A549 (cell line): ENCODE measurements at regions not wholly inside any gene's neighbourhood (a gene's known extent, or its start where the extent isn't known, plus 50 kb on each side); places are given as distances from the start of the nearest gene placed in this dataset.

Experiments
- ATAC-seq, 2 experiments: fragments of 200-7000 bp in 1 of 2; fragments of >200 bp in 1 of 2; cut with Nextera tagmentation in 1 of 2; cut with Tn5 transposase in 1 of 2; 3 replicates each; pipeline versions ENCODE4 v1.8.0 to v1.9.1; 2018 to 2020; ENCODE audit warnings: mild to moderate bottlenecking in 1 of 2, moderate library complexity in 1 of 2
- CTCF ChIA-PET: fragments of 300-600 bp; sonication (Branson Sonifier 250); formaldehyde crosslinking; extraction: SDS; loops from one replicate; lab custom pipeline; 2021; ENCODE audit warnings: antibody characterized with exemption, inconsistent platforms; lab: Yijun Ruan, JAX
- POLR2A ChIA-PET: fragments of 350-600 bp; formaldehyde crosslinking; extraction: SDS; loops from one replicate; lab custom pipeline; 2021; ENCODE audit warnings: antibody characterized with exemption, inconsistent platforms; lab: Yijun Ruan, JAX
- DNase-seq, 2 experiments: peaks; one replicate each; pipeline versions ENCODE4 v3.0.0 to v3.0.0-alpha.2; 2011 to 2016; ENCODE audit warnings: low read depth in 1 of 2, low spot score in 1 of 2
- FAIRE-seq: peaks from 2 replicates; lab custom pipeline; 2011; peaks lifted over from hg19 to GRCh38; lab: Jason Lieb, UNC
- H3K27ac ChIP-seq, 2 experiments: fragments of >200 bp; sonication (Bioruptor Twin); formaldehyde crosslinking; 3 replicates each; pipeline ENCODE4 v1.5.1; 2016 to 2017
- H3K4me1 ChIP-seq: fragments of >200 bp; sonication (Bioruptor Twin); formaldehyde crosslinking; 3 replicates; pipeline ENCODE4 v1.6.1; 2016
- H3K4me2 ChIP-seq: fragments of >200 bp; sonication (Bioruptor Twin); formaldehyde crosslinking; 3 replicates; pipeline ENCODE4 v1.6.1; 2016
- H3K4me3 ChIP-seq: fragments of >200 bp; sonication (Bioruptor Twin); formaldehyde crosslinking; 3 replicates; pipeline ENCODE4 v1.5.1; 2016
- H3K9me3 ChIP-seq: fragments of >200 bp; sonication (Bioruptor Twin); formaldehyde crosslinking; 3 replicates; pipeline ENCODE4 v1.6.1; 2016
- CBX2 ChIP-seq: fragments of 200-600 bp; sonication (generic); IDR thresholded peaks from 2 replicates; pipeline ENCODE4 v1.6.1; 2016; ENCODE audit warnings: low read depth, mild to moderate bottlenecking, borderline replicate concordance
- CBX8 ChIP-seq: fragments of 200-600 bp; sonication (generic); IDR thresholded peaks from 2 replicates; pipeline ENCODE4 v1.6.1; 2016
- CHD2 ChIP-seq: fragments of 150-350 bp; IDR thresholded peaks from 2 replicates; pipeline ENCODE4 v1.6.1; 2014; ENCODE audit warnings: low read length; ENCODE audit not compliant: partially characterized antibody
- CHD4 ChIP-seq: fragments of 200-600 bp; sonication (generic); IDR thresholded peaks from 2 replicates; pipeline ENCODE4 v1.6.1; 2016; ENCODE audit warnings: antibody characterized with exemption, mild to moderate bottlenecking, borderline replicate concordance
- EHF ChIP-seq: fragments of 250-450 bp; sonication (Bioruptor Pico); IDR thresholded peaks from 2 replicates; pipeline ENCODE4 v1.5.0; 2020; ENCODE audit warnings: mild to moderate bottlenecking
- EP300 ChIP-seq, 2 experiments: fragments of >200 bp; sonication (Bioruptor Twin); formaldehyde crosslinking; IDR thresholded peaks; 2 replicates in 1 of 2; 3 replicates in 1 of 2; pipeline ENCODE4 v1.6.1; 2016 to 2017
- FOXS1 ChIP-seq: fragments of 250-450 bp; sonication (Bioruptor Pico); IDR thresholded peaks from 2 replicates; pipeline ENCODE4 v1.5.0; 2020; ENCODE audit warnings: mild to moderate bottlenecking, moderate library complexity
- HDAC2 ChIP-seq: fragments of 200-600 bp; sonication (generic); IDR thresholded peaks from 2 replicates; pipeline ENCODE4 v1.6.1; 2016
- HEYL ChIP-seq: fragments of 250-450 bp; sonication (Bioruptor Pico); IDR thresholded peaks from 2 replicates; pipeline ENCODE4 v1.8.0; 2021; ENCODE audit warnings: mild to moderate bottlenecking, moderate library complexity
- HOXB5 ChIP-seq: fragments of 250-450 bp; sonication (Bioruptor Pico); IDR thresholded peaks from 2 replicates; pipeline ENCODE4 v1.5.0; 2020; ENCODE audit warnings: mild to moderate bottlenecking, moderate library complexity
- JUN ChIP-seq, 2 experiments: fragments of >200 bp; sonication (Bioruptor Twin); formaldehyde crosslinking; IDR thresholded peaks; 2 replicates in 1 of 2; 3 replicates in 1 of 2; pipeline ENCODE4 v1.6.1; 2016 to 2017
- JUNB ChIP-seq: fragments of >200 bp; sonication (Bioruptor Twin); formaldehyde crosslinking; IDR thresholded peaks from 2 replicates; pipeline ENCODE4 v1.6.1; 2016
- MAFK ChIP-seq: fragments of 450-650 bp; IDR thresholded peaks from 2 replicates; pipeline ENCODE4 v1.6.1; 2014; ENCODE audit not compliant: partially characterized antibody
- MAZ ChIP-seq: fragments of 150-350 bp; IDR thresholded peaks from 2 replicates; pipeline ENCODE4 v1.6.1; 2014; ENCODE audit warnings: antibody characterized with exemption, low read depth, low read length, borderline replicate concordance
- MYC ChIP-seq: IDR thresholded peaks from 2 replicates; pipeline ENCODE4 v1.6.1; 2012; ENCODE audit warnings: mild to moderate bottlenecking, inconsistent platforms, low read length, improper control_type of control experiment, borderline replicate concordance
- NFE2L2 ChIP-seq: fragments of 150-350 bp; conservative IDR thresholded peaks from 2 replicates; pipeline ENCODE4 v1.6.1; 2014; ENCODE audit warnings: low read length
- NPAS2 ChIP-seq: fragments of 250-450 bp; sonication (Bioruptor Pico); IDR thresholded peaks from 2 replicates; pipeline ENCODE4 v1.8.0; 2022; ENCODE audit warnings: mild to moderate bottlenecking, moderate library complexity, borderline replicate concordance
- POLR2A ChIP-seq: IDR thresholded peaks from 2 replicates; pipeline ENCODE4 v1.6.1; 2012; ENCODE audit warnings: mild to moderate bottlenecking, low read length
- POLR2AphosphoS2 ChIP-seq: conservative IDR thresholded peaks from 2 replicates; pipeline ENCODE4 v1.6.1; 2012; ENCODE audit warnings: low read length, improper control_type of control experiment, inconsistent platforms
- RAD21 ChIP-seq, 2 experiments: fragments of >200 bp in 1 of 2; sonication (Bioruptor Twin) in 1 of 2; formaldehyde crosslinking in 1 of 2; IDR thresholded peaks in 1 of 2; conservative IDR thresholded peaks in 1 of 2; 2 replicates in 1 of 2; 3 replicates in 1 of 2; pipeline ENCODE4 v1.6.1; 2012 to 2018; ENCODE audit warnings: inconsistent platforms in 1 of 2
- TFCP2L1 ChIP-seq: fragments of 250-450 bp; sonication (Bioruptor Pico); IDR thresholded peaks from 2 replicates; pipeline ENCODE4 v1.5.0; 2021; ENCODE audit warnings: mild to moderate bottlenecking
- ZC3H11A ChIP-seq: fragments of 450-650 bp; IDR thresholded peaks from 2 replicates; pipeline ENCODE4 v1.6.1; 2014; ENCODE audit warnings: antibody characterized with exemption, mild to moderate bottlenecking
- ZSCAN20 ChIP-seq: fragments of 250-450 bp; sonication (Bioruptor Pico); IDR thresholded peaks from 2 replicates; pipeline ENCODE4 v1.8.0; 2022; ENCODE audit warnings: mild to moderate bottlenecking, moderate library complexity
- WGBS: methylation state at CpG from one replicate; pipeline ENCODE4 v1.1.6; 2017; ENCODE audit errors: missing lambda C conversion rate; 5-methylcytosine and 5-hydroxymethylcytosine counted together
- TF ChIP-seq, protein P1 (sequence below): fragments of 250-450 bp; sonication (Bioruptor Pico); IDR thresholded peaks from 2 replicates; pipeline ENCODE4 v1.5.0; 2021; ENCODE audit warnings: mild to moderate bottlenecking, moderate library complexity, borderline replicate concordance
- TF ChIP-seq, protein P2 (sequence below): fragments of 450-650 bp; IDR thresholded peaks from 2 replicates; pipeline ENCODE4 v1.6.1; 2014; ENCODE audit warnings: antibody characterized with exemption
- TF ChIP-seq, protein P3 (sequence below): IDR thresholded peaks from 2 replicates; pipeline ENCODE4 v1.6.1; 2012
- TF ChIP-seq, protein P4 (sequence below): fragments of 200-600 bp; sonication (generic); IDR thresholded peaks from 2 replicates; pipeline ENCODE4 v1.6.1; 2016; ENCODE audit warnings: antibody characterized with exemption, mild to moderate bottlenecking, moderate library complexity
- TF ChIP-seq, protein P5 (sequence below): IDR thresholded peaks from 2 replicates; pipeline ENCODE4 v1.6.1; 2012
- TF ChIP-seq, protein P6 (sequence below): fragments of >200 bp; sonication (Bioruptor Twin); formaldehyde crosslinking; IDR thresholded peaks from 2 replicates; pipeline ENCODE4 v1.6.1; 2016
- TF ChIP-seq, protein P7 (sequence below): IDR thresholded peaks from 2 replicates; pipeline ENCODE4 v1.6.1; 2012; ENCODE audit warnings: low read depth, borderline replicate concordance

DNA sequence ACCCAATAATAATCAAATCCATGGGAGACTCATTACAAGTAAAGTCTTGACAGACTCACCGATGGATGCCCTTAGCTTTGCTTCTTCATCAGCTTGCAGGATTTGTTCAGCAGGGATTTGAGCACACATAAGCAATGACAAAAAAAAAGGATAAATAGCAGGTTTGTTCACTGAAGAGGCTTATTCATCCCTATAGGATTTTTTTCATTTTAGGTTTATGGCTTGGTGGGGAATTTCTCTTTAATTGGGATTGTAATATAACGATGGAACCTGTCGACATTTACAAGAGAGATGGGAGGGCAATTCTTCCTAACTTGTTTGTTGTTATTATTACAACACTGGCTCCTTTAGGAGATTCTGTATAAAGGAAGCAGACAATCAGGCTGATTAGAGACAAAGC lies 649.1 kb upstream of the PLXNA2 start:
- FAIRE-seq (no peak), ATAC-seq (no peak), DNase-seq (no peak)
- POLR2A ChIA-PET: no interaction called here
- Histone ChIP-seq H3K27ac (no peak overlapping the region), H3K4me1 (no peaks in the 10 kb centered on the region), H3K4me2 (no peak overlapping the region), H3K9me3 (no peaks in the 10 kb centered on the region; the same call in 2 of the 3 replicates), H3K4me3 (no peak overlapping the region)
- CTCF ChIA-PET: no interaction called here
- TF ChIP-seq POLR2A (no peak), ZSCAN20 (no peak), MAZ (no peak), NPAS2 (no peak), HDAC2 (no peak), EP300 (IDR thresholded peaks at IDR 0.05) (no peak)
- WGBS: 33% methylated on average over 3 of the region's 3 CpGs

DNA sequence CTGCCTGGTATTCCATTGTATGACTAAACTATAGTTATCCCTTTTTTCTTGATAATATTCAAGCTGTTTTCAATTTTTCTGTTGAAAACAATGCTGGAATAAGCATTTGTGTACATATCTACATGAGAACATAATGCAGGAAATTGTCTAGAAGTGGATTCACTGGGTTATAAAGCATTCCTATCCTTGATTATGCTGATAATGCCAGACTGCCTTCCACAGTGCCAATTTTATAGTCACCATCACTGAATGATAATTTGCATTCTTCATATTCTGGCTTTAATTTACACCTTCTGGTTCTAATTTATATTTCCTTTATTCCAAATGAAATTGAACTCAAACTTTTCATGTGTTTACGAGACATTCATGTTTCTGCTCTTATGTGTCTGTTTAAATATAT lies 651.0 kb upstream of the PLXNA2 start:
- Histone ChIP-seq H3K27ac (no peak overlapping the region), H3K4me2 (no peak overlapping the region), H3K4me3 (no peak overlapping the region), H3K4me1 (no peaks in the 10 kb centered on the region), H3K9me3 (no peaks in the 10 kb centered on the region; the same call in 2 of the 3 replicates)
- no peak for DNase-seq
- no peak for ATAC-seq
- FAIRE-seq: no peak
- ChIA-PET CTCF (no interaction called here), POLR2A (no interaction called here)
- WGBS: 25% methylated on average over 1 of the region's 1 CpG
- no peak for TF ChIP-seq FOXS1
- TF ChIP-seq, protein P1, sequence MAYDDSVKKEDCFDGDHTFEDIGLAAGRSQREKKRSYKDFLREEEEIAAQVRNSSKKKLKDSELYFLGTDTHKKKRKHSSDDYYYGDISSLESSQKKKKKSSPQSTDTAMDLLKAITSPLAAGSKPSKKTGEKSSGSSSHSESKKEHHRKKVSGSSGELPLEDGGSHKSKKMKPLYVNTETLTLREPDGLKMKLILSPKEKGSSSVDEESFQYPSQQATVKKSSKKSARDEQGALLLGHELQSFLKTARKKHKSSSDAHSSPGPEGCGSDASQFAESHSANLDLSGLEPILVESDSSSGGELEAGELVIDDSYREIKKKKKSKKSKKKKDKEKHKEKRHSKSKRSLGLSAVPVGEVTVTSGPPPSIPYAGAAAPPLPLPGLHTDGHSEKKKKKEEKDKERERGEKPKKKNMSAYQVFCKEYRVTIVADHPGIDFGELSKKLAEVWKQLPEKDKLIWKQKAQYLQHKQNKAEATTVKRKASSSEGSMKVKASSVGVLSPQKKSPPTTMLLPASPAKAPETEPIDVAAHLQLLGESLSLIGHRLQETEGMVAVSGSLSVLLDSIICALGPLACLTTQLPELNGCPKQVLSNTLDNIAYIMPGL (CRISPR knock-in tag): no peak
- no peak for TF ChIP-seq CBX8
- no peak for TF ChIP-seq NFE2L2
- no peak for TF ChIP-seq TFCP2L1 (CRISPR knock-in tag)
- TF ChIP-seq MYC: no peak
- TF ChIP-seq RAD21 (conservative IDR thresholded peaks at IDR 0.05 in 1 of 2, IDR thresholded peaks at IDR 0.05 in 1 of 2): no peak
- TF ChIP-seq HDAC2: no peak
- no peak for TF ChIP-seq CHD2
- no peak for TF ChIP-seq HOXB5 (CRISPR knock-in tag)
- no peak for TF ChIP-seq HEYL (CRISPR knock-in tag)
- TF ChIP-seq, protein P2, sequence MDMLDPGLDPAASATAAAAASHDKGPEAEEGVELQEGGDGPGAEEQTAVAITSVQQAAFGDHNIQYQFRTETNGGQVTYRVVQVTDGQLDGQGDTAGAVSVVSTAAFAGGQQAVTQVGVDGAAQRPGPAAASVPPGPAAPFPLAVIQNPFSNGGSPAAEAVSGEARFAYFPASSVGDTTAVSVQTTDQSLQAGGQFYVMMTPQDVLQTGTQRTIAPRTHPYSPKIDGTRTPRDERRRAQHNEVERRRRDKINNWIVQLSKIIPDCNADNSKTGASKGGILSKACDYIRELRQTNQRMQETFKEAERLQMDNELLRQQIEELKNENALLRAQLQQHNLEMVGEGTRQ: no peak
- no peak for TF ChIP-seq EP300 (IDR thresholded peaks at IDR 0.05)
- TF ChIP-seq, protein P3, sequence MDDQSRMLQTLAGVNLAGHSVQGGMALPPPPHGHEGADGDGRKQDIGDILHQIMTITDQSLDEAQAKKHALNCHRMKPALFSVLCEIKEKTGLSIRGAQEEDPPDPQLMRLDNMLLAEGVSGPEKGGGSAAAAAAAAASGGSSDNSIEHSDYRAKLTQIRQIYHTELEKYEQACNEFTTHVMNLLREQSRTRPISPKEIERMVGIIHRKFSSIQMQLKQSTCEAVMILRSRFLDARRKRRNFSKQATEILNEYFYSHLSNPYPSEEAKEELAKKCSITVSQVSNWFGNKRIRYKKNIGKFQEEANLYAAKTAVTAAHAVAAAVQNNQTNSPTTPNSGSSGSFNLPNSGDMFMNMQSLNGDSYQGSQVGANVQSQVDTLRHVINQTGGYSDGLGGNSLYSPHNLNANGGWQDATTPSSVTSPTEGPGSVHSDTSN: no peak
- no peak for TF ChIP-seq JUNB
- no peak for TF ChIP-seq MAFK
- TF ChIP-seq POLR2AphosphoS2: no peak
- TF ChIP-seq, all 56 proteins: peak for 0

DNA sequence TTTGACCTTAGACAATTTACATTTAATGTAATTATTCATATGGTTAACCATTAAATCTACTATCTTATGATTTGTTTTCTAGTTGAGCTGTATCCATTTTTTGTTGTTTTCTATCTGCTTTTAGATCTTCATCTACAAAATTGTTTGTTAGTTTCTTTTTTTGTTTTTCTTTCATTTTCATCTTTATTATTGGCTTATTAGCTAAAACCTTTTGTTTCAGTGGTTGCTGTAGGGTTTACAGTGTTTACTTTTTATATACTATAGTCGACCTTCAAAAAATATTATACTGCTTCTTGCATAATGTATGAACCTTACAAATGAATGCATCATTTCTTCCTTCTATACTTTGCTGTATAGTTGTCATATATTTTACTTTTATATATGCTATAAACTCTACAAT lies 651.6 kb upstream of the PLXNA2 start:
- no peak for DNase-seq
- no peak overlapping the region for H3K27ac ChIP-seq
- no peak overlapping the region for H3K4me2 ChIP-seq
- no peaks in the 10 kb centered on the region; the same call in 2 of the 3 replicates for H3K9me3 ChIP-seq
- CTCF ChIA-PET: no interaction called here
- no peak for ATAC-seq
- H3K4me3 ChIP-seq: no peak overlapping the region
- WGBS: 0% methylated on average over 1 of the region's 1 CpG
- POLR2A ChIA-PET: no interaction called here
- no peak for FAIRE-seq
- H3K4me1 ChIP-seq: no peaks in the 10 kb centered on the region
- TF ChIP-seq, protein P4, sequence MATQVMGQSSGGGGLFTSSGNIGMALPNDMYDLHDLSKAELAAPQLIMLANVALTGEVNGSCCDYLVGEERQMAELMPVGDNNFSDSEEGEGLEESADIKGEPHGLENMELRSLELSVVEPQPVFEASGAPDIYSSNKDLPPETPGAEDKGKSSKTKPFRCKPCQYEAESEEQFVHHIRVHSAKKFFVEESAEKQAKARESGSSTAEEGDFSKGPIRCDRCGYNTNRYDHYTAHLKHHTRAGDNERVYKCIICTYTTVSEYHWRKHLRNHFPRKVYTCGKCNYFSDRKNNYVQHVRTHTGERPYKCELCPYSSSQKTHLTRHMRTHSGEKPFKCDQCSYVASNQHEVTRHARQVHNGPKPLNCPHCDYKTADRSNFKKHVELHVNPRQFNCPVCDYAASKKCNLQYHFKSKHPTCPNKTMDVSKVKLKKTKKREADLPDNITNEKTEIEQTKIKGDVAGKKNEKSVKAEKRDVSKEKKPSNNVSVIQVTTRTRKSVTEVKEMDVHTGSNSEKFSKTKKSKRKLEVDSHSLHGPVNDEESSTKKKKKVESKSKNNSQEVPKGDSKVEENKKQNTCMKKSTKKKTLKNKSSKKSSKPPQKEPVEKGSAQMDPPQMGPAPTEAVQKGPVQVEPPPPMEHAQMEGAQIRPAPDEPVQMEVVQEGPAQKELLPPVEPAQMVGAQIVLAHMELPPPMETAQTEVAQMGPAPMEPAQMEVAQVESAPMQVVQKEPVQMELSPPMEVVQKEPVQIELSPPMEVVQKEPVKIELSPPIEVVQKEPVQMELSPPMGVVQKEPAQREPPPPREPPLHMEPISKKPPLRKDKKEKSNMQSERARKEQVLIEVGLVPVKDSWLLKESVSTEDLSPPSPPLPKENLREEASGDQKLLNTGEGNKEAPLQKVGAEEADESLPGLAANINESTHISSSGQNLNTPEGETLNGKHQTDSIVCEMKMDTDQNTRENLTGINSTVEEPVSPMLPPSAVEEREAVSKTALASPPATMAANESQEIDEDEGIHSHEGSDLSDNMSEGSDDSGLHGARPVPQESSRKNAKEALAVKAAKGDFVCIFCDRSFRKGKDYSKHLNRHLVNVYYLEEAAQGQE: no peak
- TF ChIP-seq ZSCAN20 (no peak), CHD4 (no peak), EHF (CRISPR knock-in tag) (no peak), MAFK (no peak), ZC3H11A (no peak), CBX2 (no peak), JUN (IDR thresholded peaks at IDR 0.05) (no peak), HOXB5 (CRISPR knock-in tag) (no peak)
- TF ChIP-seq, protein P5, sequence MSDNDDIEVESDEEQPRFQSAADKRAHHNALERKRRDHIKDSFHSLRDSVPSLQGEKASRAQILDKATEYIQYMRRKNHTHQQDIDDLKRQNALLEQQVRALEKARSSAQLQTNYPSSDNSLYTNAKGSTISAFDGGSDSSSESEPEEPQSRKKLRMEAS: no peak
- TF ChIP-seq, protein P6, sequence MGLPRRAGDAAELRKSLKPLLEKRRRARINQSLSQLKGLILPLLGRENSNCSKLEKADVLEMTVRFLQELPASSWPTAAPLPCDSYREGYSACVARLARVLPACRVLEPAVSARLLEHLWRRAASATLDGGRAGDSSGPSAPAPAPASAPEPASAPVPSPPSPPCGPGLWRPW: no peak
- TF ChIP-seq, protein P7, sequence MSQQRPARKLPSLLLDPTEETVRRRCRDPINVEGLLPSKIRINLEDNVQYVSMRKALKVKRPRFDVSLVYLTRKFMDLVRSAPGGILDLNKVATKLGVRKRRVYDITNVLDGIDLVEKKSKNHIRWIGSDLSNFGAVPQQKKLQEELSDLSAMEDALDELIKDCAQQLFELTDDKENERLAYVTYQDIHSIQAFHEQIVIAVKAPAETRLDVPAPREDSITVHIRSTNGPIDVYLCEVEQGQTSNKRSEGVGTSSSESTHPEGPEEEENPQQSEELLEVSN: no peak
